GM18511 (cell line): ENCODE measurements at regions not wholly inside any gene's neighbourhood (a gene's known extent, or its start where the extent isn't known, plus 50 kb on each side); places are given as distances from the start of the nearest gene placed in this dataset.

Experiments used
- ATAC-seq: cut with Tn5 transposase; IDR thresholded peaks from one replicate; pipeline ENCODE4 v1.9.1; 2021; ENCODE audit warnings: mild to moderate bottlenecking, moderate library complexity; ENCODE audit not compliant: unreplicated experiment

DNA sequence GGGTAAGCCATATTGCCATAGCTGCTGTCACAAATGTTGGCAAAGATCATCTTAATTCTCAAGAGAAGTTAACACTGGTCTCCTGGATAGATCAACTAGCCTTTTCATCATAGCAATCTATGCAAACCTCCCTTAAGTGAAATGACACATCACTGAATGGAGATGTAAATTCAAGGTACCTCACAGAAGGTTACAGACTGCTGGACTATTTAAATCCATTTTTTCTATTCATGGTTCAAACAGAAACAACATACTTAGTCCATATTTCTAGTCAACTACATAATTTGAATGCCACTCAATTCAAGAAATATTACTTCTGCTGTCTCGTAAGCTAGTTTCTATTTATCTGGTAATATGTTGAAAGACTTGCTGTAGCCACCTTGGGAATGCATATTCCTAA lies 748.3 kb downstream of the C12orf50 start:
- peak; percentile 45 for ATAC-seq

DNA sequence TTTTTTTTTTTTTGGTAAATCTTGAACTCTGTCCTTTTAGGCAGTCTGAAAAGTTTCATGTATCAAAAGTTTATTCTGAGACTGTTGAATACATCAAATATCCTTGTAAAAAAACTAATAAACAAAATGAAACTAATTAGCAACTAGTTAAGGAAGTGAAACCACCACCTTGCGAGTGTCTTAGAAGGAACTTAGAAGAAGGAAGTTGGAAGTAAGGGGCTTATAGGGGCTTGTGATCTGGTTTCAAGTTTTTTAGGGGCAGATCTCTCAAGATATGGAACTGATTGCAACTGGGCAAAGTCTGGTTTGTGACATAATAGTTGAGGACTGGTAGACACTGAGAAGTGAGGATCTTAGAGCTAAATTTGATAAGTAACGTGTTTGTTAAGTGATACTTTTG lies 748.8 kb downstream of the C12orf50 start:
- ATAC-seq: peak; percentile 96

- ATAC-seq: peak; percentile 82
Measured at GRCh38 chr12:87274594-87275245, 754.5 kb downstream of the C12orf50 start.

- ATAC-seq: no peak
Measured at GRCh38 chr12:87272851-87273250, 756.4 kb downstream of the C12orf50 start.

DNA sequence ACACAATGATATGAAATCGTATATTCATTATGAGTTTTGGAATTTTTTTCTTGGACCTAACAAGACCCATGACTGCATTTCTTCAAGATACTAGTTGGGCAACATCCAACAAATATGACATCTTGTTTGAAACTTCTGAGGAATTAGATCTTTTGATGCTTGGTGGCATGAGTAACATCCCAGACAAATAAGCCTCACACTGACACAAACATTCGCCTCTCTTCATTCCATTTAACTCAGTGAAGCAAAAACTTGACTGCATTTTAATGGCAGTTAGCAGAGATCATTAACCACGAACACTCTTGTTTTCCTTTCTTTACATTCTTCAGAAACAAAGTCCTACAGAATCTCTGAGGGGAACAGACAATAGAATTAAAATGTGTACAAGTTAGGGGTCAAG lies 758.3 kb downstream of the C12orf50 start:
- ATAC-seq: no peak

- no peak for ATAC-seq
Measured at GRCh38 chr12:87266305-87266704, 762.9 kb downstream of the C12orf50 start.

- ATAC-seq: no peak
Measured at GRCh38 chr12:87259391-87259790, 769.8 kb downstream of the C12orf50 start.

- ATAC-seq: no peak
Measured at GRCh38 chr12:87254381-87255030, 774.7 kb downstream of the C12orf50 start.

DNA sequence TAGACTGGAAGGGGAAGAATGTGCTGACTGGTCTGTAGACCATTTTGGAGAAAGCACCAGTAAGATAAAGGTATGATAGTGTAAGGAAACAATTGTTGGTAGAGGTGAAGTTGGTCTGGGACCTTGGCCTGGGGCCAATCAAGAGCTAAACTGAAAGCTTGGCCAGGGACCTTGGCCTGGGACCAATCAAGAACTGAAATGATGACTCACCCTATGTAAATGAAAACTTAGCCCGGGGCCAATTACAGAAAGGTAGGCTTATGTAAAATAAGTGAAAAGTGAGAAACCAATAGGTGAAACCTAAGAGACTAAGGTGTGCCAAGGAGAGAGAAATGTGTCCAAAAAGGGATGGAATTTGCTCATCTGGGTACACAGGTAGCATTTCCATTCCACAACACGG lies 776.0 kb downstream of the C12orf50 start:
- no peak for ATAC-seq

GRCh38 chr12:87246726-87247125 lies 782.5 kb downstream of the C12orf50 start:
- ATAC-seq: no peak

- no peak for ATAC-seq
Measured at GRCh38 chr12:87238466-87238865, 790.7 kb downstream of the C12orf50 start.

GRCh38 chr12:87234898-87235297 lies 794.3 kb downstream of the C12orf50 start:
- ATAC-seq: no peak

DNA sequence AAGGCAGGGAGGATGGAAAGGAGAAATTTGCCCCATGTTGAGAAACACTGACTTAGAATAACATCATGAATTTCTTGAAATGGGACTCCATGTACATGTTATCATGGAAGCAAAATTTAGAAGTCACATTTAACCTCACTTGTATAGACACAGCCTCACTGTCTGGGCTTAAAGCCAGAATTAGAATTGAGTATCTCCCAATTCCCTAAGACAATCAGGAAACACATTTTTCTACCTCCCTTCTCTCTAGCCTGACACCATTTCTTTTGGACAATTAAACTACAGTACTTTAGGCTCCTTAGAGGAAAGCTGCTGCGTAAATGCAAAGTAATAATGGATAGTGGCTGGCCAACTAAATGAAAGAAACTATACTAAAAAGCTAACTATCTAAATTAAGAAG lies 795.5 kb downstream of the C12orf50 start:
- no peak for ATAC-seq

- no peak for ATAC-seq
Measured at GRCh38 chr12:87231818-87232217, 797.4 kb downstream of the C12orf50 start.

DNA sequence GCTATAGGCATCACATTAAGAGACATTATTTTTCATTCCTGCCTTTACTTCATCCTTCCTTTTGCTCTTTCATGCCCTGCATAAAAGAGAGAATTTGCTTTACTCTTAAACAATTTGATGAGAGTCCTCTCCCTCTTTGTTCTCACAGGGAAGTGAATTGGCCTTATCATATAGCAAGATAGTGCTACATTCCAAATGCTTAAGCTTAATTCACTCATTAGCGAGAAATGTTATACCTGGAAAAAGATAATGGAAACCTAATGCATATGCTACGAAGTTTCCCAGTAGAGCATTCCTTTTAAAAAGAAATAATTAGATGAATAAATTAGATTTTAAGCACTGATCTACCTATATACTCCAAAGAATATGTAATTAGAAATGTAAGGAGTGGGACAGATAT lies 798.8 kb downstream of the C12orf50 start:
- ATAC-seq: no peak

DNA sequence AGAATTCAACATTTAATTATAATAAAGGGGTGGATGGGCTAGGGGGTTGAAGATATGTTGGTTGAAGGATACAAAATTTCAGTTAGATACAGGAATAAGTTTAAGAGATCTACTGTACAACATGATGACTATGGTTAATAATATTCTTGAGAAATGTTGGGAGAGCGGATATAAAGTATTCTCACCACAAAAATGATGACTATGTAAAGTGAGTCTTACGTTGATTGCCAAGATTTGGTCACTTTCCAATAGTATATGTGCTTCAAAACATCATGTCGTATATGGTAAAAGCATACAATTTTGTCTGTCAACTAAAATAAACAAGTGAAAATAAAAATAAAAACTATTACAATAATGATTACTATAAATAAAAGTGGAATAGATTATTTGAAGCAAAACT lies 802.0 kb downstream of the C12orf50 start:
- ATAC-seq: no peak

- no peak for ATAC-seq
Measured at GRCh38 chr12:87217491-87217890, 811.7 kb downstream of the C12orf50 start.

DNA sequence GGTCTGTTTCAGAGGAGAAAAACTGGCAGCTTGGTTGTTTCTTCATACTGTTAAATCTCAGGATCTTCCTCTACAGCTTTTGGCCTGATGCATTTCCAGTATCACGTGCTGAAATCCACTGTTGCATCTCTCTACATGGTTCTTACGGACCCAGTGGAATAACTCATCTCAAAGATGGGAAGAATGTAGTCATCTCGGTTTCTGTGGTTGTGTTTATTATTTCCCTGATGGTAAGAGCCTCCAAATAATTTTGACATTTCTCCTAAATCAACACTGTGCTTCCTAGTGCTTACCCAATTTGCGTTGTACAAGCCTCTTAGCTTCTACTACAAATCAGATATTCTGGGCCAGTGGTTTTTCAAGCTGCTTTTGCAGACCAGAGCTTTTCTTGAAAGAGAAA lies 812.8 kb downstream of the C12orf50 start:
- ATAC-seq: no peak

DNA sequence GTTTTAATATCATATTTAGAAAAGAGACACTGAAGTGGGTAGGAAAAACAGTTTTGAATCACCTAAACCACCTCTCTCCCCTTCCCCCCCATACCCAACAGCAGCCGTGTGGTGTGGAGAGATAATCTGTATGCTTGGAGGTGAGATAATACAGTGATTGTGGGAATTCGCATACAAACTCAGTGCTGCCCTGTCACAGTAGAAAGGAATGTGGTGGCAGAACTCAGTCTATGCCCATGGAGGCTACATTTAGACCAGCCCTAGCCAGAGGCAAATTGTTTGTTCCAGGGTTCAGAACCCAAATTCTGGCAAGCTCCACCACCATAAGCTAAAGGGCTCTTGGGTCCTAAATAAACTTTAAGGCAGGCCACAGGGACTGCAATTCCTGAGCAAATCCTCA lies 827.0 kb downstream of the C12orf50 start:
- ATAC-seq: no peak

- ATAC-seq: no peak
Measured at GRCh38 chr12:87201598-87201997, 827.6 kb downstream of the C12orf50 start.

DNA sequence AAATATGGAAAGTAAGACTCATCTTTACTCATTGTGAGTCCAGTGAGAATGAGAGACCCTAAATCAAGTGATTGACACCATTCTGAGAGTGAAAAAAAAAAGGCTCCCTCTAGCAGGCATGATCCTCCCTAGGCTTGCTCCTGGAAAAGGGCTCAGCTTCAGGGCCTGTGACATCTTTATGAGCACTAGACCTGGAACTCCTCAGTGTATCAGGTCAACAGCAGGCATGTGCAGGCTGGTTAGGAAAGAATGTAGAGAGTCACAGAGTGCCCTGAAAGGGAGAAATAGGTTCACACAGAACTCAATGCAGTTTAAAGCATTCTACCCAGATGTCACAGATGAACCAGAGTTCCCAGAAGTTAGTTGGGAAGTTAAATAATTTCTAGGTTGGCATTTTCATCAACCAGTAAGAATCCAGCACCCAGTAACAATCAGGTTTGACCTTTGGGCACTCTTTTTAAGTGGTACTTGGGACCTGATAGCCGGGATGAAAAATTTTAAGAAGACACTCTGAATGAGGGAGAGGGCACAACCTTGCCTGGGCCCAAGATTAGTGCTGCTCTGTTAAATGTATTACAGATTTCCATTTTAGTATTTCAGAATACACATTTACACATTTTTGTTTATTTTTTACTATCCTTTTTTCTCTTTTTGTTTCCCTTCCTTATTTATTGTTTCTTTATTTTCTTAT lies 828.8 kb downstream of the C12orf50 start:
- no peak for ATAC-seq

DNA sequence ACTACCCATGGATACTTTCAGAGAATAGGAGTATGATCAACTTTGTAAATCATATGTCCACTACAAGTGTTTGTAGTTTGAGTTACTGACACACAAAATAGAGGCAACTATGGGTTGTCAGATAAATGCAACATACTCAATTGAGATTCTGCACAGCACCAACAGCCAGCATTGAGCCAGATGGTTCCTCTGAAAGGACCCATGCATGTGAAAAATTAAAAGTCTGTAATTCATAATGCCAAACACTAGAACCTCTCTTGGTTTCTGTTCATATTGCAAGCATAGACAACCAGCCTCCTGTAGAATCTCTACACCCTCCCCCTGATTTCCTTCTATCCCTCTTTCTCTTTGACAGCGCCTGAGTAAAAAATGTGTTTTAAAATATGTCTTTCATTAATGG lies 831.0 kb downstream of the C12orf50 start:
- ATAC-seq: no peak
